ENCODE measurements at regions not wholly inside any gene's neighbourhood (a gene's known extent, or its start where the extent isn't known, plus 50 kb on each side); places are given as distances from the start of the nearest gene placed in this dataset.

DNA sequence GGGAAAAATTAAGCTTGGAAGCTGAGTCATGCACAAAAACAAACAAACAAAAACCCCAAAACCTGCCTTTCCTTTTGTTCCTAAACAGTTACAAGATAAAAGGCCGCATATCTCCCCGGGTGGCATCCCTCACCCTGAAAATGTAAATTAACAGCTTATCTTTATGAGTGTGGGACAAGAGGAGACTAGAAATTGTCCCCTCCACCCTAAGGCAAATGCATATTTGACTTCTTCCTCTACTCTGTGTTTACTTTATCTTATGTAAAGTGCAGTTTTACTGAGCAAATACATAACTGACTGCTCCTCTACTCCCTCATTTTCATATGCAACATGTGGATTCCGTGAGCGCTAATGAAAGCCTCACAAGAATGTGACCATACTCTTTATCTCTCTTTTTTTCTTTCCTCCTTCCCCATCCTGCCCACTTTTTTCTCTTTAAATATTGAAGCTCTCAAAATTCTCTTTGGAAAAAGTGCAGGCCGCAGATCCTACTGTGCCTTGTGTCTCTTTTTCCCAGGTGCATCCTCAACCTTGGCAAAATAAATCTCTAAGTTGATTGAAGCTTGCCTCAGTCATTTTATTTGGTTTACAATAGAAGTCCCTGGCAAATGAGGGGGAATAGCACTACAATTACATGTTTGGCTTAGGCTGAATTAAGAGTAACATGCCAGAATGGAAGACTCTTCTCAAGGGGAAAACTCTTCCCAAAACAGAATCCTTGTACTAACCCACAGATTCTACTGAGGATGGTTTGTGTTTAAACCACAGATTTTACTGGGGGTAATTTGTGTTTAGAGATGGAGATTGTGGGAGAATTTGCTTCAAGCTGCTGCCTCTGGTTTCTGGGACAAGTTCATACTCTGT lies 72.7 kb upstream of the WDR72 start:
- TF ChIP-seq, protein P1, sequence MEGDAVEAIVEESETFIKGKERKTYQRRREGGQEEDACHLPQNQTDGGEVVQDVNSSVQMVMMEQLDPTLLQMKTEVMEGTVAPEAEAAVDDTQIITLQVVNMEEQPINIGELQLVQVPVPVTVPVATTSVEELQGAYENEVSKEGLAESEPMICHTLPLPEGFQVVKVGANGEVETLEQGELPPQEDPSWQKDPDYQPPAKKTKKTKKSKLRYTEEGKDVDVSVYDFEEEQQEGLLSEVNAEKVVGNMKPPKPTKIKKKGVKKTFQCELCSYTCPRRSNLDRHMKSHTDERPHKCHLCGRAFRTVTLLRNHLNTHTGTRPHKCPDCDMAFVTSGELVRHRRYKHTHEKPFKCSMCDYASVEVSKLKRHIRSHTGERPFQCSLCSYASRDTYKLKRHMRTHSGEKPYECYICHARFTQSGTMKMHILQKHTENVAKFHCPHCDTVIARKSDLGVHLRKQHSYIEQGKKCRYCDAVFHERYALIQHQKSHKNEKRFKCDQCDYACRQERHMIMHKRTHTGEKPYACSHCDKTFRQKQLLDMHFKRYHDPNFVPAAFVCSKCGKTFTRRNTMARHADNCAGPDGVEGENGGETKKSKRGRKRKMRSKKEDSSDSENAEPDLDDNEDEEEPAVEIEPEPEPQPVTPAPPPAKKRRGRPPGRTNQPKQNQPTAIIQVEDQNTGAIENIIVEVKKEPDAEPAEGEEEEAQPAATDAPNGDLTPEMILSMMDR (IDR thresholded peaks at IDR 0.05; ENCODE audit: low read length), result no peak
- TF ChIP-seq EZH2 (IDR thresholded peaks at IDR 0.05; ENCODE audit: borderline replicate concordance, low read length), result no peak

All from OCI-LY1 (cell line).